Lung (tissue), 11 donors: ENCODE measurements at regions not wholly inside any gene's neighbourhood (a gene's known extent, or its start where the extent isn't known, plus 50 kb on each side); places are given as distances from the start of the nearest gene placed in this dataset.

ENCODE experiments used
- ATAC-seq: fragments of 200-7000 bp; cut with Tn5 transposase; one replicate; pipeline ENCODE4 v1.9.1; 2020; ENCODE audit warnings: moderate number of reproducible peaks; ENCODE audit not compliant: insufficient read depth, low FRiP score
- DNase-seq, 3 donors: peaks; one replicate each; pipeline ENCODE4 v3.0.0-alpha.2; 2013 to 2017
- H3K27ac ChIP-seq, 2 donors: one replicate each; pipeline ENCODE4 v1.5.1; 2013; ENCODE audit warnings: mild to moderate bottlenecking in 2 of 2, moderate library complexity in 2 of 2, control low read depth in 1 of 2, inconsistent platforms in 1 of 2, low read depth in 1 of 2, low read length in 1 of 2
- H3K27me3 ChIP-seq, 3 donors: one replicate each; pipeline ENCODE4 v1.5.1; 2013; ENCODE audit warnings: low read length in 2 of 3; ENCODE audit not compliant: control insufficient read depth in 3 of 3, insufficient read depth in 3 of 3
- H3K36me3 ChIP-seq, 4 donors: one replicate each; pipeline ENCODE4 v1.5.1; 2013; ENCODE audit warnings: low read length in 4 of 4, mild to moderate bottlenecking in 1 of 4, moderate library complexity in 1 of 4; ENCODE audit not compliant: control insufficient read depth in 4 of 4, insufficient read depth in 4 of 4
- H3K4me1 ChIP-seq, 5 donors: one replicate each; pipeline ENCODE4 v1.5.1; 2013; ENCODE audit warnings: low read length in 5 of 5, mild to moderate bottlenecking in 2 of 5, moderate library complexity in 1 of 5; ENCODE audit not compliant: control insufficient read depth in 5 of 5, insufficient read depth in 5 of 5
- H3K4me3 ChIP-seq: one replicate; pipeline ENCODE4 v1.5.1; 2013; ENCODE audit warnings: mild to moderate bottlenecking, control low read depth, moderate library complexity
- H3K9ac ChIP-seq, 2 donors: one replicate each; pipeline ENCODE4 v1.5.1; 2013; ENCODE audit warnings: low read length in 2 of 2, control low read depth in 1 of 2; ENCODE audit not compliant: insufficient read depth in 1 of 2
- H3K9me3 ChIP-seq, 4 donors: one replicate each; pipeline ENCODE4 v1.5.1; 2013; ENCODE audit warnings: low read length in 3 of 4, mild to moderate bottlenecking in 1 of 4, moderate library complexity in 1 of 4; ENCODE audit not compliant: control insufficient read depth in 4 of 4, insufficient read depth in 3 of 4
- CTCF ChIP-seq: IDR thresholded peaks from 2 replicates; pipeline ENCODE4 v1.5.1; 2012; ENCODE audit warnings: mild to moderate bottlenecking; ENCODE audit errors: control extremely low read depth, extremely low read depth
- WGBS, 2 donors: extraction: QIAGEN DNeasy Blood & Tissue Kit; methylation state at CpG; one replicate each; pipeline ENCODE4 v1.1.7; 2013; 5-methylcytosine and 5-hydroxymethylcytosine counted together
- donor health status: control.
- donor health status: control.
- donor health status: Bipolar disorder and iron deficiency.
- donor health status: healthy.
- donor health status: DM: yes; HTN: yes; CAD: no.

- Histone ChIP-seq H3K9me3 (no peaks in the 10 kb centered on the region), H3K27ac (no peak overlapping the region), H3K9ac (no peak overlapping the region), H3K27me3 (no peaks in the 10 kb centered on the region), H3K36me3 (no peaks in the 10 kb centered on the region), H3K4me1 (no peaks in the 10 kb centered on the region), H3K4me3 (no peak overlapping the region)
- ATAC-seq (no peak), DNase-seq (no peak)
- WGBS, 2 donors: 88 to 94% methylated on average over 3 of the region's 3 CpGs
- no peak for TF ChIP-seq CTCF
Observed at GRCh38 chr7:89559596-89559995, 594.7 kb upstream of the STEAP1 start.

GRCh38 chr7:89563597-89563996 is 590.7 kb upstream of the STEAP1 start:
- ATAC-seq (no peak), DNase-seq (no peak)
- no peak overlapping the region for H3K4me3 ChIP-seq
- H3K9me3 ChIP-seq: peaks cover 0 to 7% (median 0%) of the 10 kb centered on the region in 4 donors
- no peaks in the 10 kb centered on the region for H3K4me1 ChIP-seq
- no peak overlapping the region for H3K27ac ChIP-seq
- no peak overlapping the region for H3K9ac ChIP-seq
- WGBS, 2 donors: 75 to 83% methylated on average over 1 of the region's 1 CpG
- no peaks in the 10 kb centered on the region for H3K36me3 ChIP-seq
- no peaks in the 10 kb centered on the region for H3K27me3 ChIP-seq
- TF ChIP-seq CTCF: no peak

GRCh38 chr7:89584896-89585295 is 569.4 kb upstream of the STEAP1 start:
- Histone ChIP-seq H3K36me3 (no peaks in the 10 kb centered on the region), H3K4me1 (no peaks in the 10 kb centered on the region), H3K4me3 (no peak overlapping the region), H3K27ac (no peak overlapping the region), H3K27me3 (no peaks in the 10 kb centered on the region), H3K9me3 (peaks cover 0 to 3% (median 2%) of the 10 kb centered on the region in 4 donors), H3K9ac (no peak overlapping the region)
- no peak for TF ChIP-seq CTCF
- no peak for ATAC-seq
- DNase-seq: no peak
- WGBS, 2 donors: 75 to 84% methylated on average over 1 of the region's 1 CpG

- no peak for TF ChIP-seq CTCF
- Histone ChIP-seq H3K4me1 (no peaks in the 10 kb centered on the region), H3K36me3 (no peaks in the 10 kb centered on the region), H3K9me3 (no peaks in the 10 kb centered on the region), H3K9ac (no peak overlapping the region), H3K4me3 (no peak overlapping the region), H3K27me3 (no peaks in the 10 kb centered on the region), H3K27ac (no peak overlapping the region)
- no peak for DNase-seq
- no peak for ATAC-seq
- 87 to 89% methylated on average over 5 of the region's 5 CpGs for WGBS, 2 donors
Observed at GRCh38 chr7:89593125-89593524, 561.1 kb upstream of the STEAP1 start.
